ENCODE measurements at regions not wholly inside any gene's neighbourhood (a gene's known extent, or its start where the extent isn't known, plus 50 kb on each side); places are given as distances from the start of the nearest gene placed in this dataset.

DNA sequence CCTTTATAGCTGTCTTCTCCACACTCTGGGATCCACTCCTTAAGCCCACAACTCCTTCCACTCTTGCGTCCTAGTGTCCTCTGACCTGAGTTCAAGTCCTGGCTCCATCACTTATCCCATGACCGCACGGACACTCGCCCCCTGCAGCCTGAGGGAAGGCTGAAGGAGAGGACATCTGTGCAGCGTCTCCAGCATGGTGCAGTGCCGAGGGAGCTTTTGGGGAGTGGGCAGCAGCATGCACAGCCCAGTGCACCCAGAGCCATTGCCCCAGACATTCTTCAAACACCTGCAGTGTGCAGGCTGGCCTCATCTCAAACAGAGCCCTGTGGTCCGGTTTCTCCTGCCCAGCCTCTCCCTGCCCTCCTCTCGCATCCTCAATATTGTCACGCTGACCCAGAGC lies 317.1 kb upstream of the ZMIZ1 start:
- no peak for ATAC-seq (ENCODE audit: low read depth in 2 of 2)
- no peak overlapping the region for H3K4me3 Mint-ChIP-seq
- H3K36me3 Mint-ChIP-seq: no peaks in the 10 kb centered on the region
- peaks cover 42 to 69% (median 55%) of the 10 kb centered on the region in 3 donors for H3K27me3 Mint-ChIP-seq
- no peak for DNase-seq
- peaks cover 0 to 4% (median 0%) of the 10 kb centered on the region in 3 donors for H3K4me1 Mint-ChIP-seq
- H3K27ac Mint-ChIP-seq: no peak overlapping the region
- H3K9me3 Mint-ChIP-seq: peaks cover 0 to 4% (median 0%) of the 10 kb centered on the region in 7 donors

DNA sequence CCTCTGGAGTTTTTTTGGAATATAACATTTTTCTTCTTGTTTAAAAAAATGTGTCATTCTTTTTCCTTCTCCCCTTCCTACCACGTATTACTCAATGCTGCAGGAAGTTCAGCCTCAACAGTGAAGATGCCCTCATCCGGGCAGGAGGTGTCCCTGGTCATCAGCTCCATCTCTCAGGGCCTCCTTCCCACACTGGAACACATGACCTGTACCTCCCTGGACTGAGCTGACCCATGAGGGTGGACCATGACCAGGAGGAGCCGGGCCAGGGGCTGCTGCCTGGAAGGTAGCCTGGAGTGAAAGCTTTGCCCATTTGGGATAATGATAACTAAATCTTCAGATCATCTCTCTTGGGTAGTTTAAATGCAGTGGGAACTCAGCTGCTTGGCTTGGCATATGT lies 316.5 kb upstream of the ZMIZ1 start:
- H3K4me3 Mint-ChIP-seq: no peak overlapping the region
- H3K4me1 Mint-ChIP-seq: peaks cover 0 to 4% (median 0%) of the 10 kb centered on the region in 3 donors
- no peak overlapping the region for H3K27ac Mint-ChIP-seq
- ATAC-seq (ENCODE audit: low read depth in 2 of 2) (no peak), DNase-seq (no peak)
- peaks cover 0 to 4% (median 0%) of the 10 kb centered on the region in 7 donors for H3K9me3 Mint-ChIP-seq
- H3K36me3 Mint-ChIP-seq: no peaks in the 10 kb centered on the region
- peaks cover 37 to 69% (median 55%) of the 10 kb centered on the region in 3 donors for H3K27me3 Mint-ChIP-seq

DNA sequence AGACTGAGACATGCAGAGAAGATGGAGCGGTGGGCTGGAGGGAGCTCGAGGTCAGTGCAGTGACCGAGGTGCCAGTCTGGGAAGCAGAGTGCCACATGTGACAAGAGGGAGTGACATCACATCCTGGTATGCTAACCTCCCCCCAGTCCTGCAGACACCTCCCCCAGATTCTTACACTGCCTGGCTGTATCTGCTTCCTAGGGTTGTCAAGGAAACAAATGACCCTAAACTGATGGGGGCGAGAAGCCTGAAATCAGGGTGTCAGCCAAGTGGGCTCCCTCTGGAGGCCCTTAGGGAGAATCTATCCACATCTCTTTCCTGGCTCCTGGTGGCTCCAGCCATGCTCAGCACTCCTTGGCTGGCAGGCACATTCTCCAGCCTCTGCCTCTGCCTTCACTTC lies 316.1 kb upstream of the ZMIZ1 start:
- Mint-ChIP-seq H3K27ac (no peak overlapping the region), H3K27me3 (peaks cover 37 to 67% (median 55%) of the 10 kb centered on the region in 3 donors), H3K9me3 (peaks cover 0 to 4% (median 0%) of the 10 kb centered on the region in 7 donors), H3K4me3 (no peak overlapping the region), H3K36me3 (no peaks in the 10 kb centered on the region), H3K4me1 (peaks cover 0 to 4% (median 0%) of the 10 kb centered on the region in 3 donors)
- ATAC-seq (ENCODE audit: low read depth in 2 of 2): no peak
- DNase-seq: no peak

DNA sequence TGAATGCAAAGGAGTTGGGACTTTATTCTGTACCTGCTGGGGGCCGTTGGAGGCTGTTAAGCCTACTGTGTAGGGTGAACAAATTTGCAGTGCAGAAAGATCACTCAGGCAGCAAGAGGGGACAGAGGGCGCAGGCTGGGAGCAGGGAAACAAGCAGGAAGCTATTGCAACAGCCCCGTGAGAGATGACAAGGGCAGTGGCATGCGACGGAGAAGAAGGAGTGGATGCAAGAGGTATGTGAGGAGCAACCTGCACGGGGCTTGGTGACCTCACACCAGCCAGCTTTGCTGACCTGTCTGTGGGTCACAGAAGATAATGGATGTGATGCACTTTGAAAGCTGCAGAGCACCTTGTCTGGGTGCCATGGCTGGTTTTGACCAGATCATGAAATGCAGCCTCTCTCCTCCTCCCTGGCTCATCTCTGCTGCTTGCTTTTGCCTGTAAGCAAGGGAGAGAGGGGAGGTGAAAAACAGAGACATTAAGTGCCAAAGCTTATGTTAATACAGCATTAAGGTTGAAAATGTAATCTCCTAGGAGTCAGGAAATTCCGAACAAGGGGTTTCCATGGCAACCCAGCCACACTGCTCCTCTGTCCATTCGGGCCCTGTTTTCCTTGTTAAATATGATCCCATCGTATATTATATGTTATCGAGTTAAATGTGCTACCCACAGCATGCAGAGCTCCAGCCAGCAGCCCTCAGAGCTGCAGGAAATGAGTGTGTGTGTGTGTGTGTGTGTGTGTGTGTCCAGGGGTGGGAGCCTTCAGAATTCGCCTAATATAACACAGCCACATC lies 314.3 kb upstream of the ZMIZ1 start:
- Mint-ChIP-seq H3K9me3 (no peaks in the 10 kb centered on the region), H3K4me1 (peaks cover 0 to 4% (median 0%) of the 10 kb centered on the region in 3 donors), H3K27me3 (peaks cover 28 to 72% (median 54%) of the 10 kb centered on the region in 3 donors), H3K36me3 (no peaks in the 10 kb centered on the region), H3K4me3 (no peak overlapping the region), H3K27ac (peak overlapping the region in 1 of 6 donors; percentile 49)
- DNase-seq: no peak
- ATAC-seq (ENCODE audit: low read depth in 2 of 2): no peak

DNA sequence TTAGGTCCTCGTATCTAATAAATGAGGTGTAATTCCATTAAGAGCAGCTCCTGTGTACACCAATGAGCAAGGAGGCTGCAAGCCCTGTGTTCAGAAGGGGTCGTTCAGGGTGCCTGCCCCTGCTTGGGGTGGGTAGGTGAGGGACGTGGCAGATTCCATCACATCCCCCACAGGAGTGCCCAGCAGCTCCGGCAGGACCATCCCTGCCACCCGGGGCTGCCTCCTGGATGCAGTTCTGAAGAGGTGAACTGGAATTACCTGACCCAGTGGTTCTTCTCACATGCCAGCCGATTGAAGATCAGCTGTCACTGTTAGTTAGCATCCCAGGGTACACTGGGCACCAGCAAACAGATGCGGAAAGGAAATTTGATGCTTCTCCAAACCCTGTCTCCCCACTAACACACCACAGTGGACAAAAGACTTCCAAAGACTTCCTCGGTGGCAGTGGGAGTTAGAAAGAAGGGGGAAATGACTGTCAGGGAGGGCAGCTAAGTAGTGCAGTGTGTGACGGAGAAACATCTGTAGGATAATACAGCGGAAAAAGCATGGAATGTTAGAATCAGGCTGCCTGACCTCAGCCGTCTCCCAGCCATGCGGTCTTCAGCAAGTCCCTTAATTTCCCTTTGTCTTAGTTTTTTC lies 313.6 kb upstream of the ZMIZ1 start:
- Mint-ChIP-seq H3K9me3 (no peaks in the 10 kb centered on the region), H3K27ac (no peak overlapping the region), H3K36me3 (no peaks in the 10 kb centered on the region), H3K27me3 (peaks cover 28 to 77% (median 60%) of the 10 kb centered on the region in 3 donors), H3K4me3 (peak overlapping the region in 1 of 8 donors; percentile 42), H3K4me1 (peaks cover 0 to 4% (median 0%) of the 10 kb centered on the region in 3 donors)
- ATAC-seq (ENCODE audit: low read depth in 2 of 2): no peak
- DNase-seq: no peak

DNA sequence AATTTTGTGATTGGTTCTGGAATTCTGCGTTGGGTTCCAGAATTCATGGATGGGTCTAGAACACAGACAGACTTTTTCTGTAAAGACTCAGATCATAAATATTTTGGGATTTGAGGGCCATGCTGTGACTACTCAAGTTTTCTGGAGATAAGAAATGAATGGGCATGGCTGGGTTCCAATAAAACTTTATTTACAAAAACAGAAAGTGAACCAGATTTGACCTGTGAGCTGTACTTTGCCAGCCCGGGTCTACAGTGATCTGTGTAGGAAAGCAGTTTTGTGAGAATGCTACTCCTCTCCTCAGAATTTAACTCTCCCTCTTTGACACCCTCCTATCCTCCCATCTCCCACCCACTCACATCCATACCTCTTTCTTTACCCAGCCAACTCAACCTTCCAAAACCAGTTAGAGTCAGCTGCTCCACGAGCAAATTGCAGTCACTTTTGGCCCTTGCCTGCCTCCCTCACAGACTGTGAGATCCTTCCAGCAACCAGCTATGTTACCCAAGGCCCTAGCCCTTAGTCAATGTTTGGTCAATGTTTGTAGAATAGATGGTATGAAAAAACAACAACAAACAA lies 312.8 kb upstream of the ZMIZ1 start:
- H3K4me3 Mint-ChIP-seq: no peak overlapping the region
- peaks cover 28 to 84% (median 63%) of the 10 kb centered on the region in 3 donors for H3K27me3 Mint-ChIP-seq
- ATAC-seq (ENCODE audit: low read depth in 2 of 2) (no peak), DNase-seq (no peak)
- no peaks in the 10 kb centered on the region for H3K9me3 Mint-ChIP-seq
- peaks cover 0 to 4% (median 0%) of the 10 kb centered on the region in 3 donors for H3K4me1 Mint-ChIP-seq
- no peaks in the 10 kb centered on the region for H3K36me3 Mint-ChIP-seq
- peak overlapping the region in 1 of 6 donors; percentile 49 for H3K27ac Mint-ChIP-seq

DNA sequence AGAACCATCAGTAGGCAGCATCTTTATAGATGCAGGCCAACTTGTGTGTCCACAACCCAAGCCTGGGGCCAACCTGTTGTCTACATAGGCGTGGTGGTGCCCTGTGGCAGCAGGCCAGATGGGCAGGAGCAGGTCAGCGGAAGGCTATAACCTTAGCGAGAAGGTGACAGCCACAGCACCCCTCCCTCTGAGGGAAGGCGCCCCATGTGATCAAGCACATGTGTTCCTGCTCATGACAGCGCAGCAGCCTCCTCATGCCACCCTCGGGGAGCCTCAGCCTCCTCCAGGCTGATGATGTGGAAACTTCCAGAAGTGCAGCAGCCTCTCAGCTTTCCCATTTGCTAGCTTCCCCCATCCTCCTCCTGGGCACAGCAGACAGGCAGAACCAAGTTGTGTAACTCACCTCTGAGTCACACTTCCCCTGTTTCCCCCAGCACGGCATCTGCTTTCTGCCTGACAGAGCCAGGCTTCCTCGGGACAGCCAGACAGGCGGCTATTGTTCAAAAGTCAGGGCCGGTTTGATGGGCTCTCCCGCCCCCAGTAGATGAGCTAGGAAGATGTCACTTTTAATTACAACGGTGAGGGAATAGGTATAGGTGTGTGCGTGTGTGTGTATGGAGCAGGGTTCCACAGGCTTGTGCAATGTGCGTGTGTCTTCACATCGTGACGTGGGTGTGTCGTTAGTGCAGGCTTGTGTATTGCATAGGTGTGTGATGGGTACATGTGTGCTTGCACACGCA lies 312.0 kb upstream of the ZMIZ1 start:
- Mint-ChIP-seq H3K36me3 (no peaks in the 10 kb centered on the region), H3K27ac (no peak overlapping the region), H3K4me3 (peak overlapping the region in 1 of 8 donors; percentile 48), H3K27me3 (peaks cover 28 to 82% (median 55%) of the 10 kb centered on the region in 3 donors), H3K4me1 (peaks cover 0 to 4% (median 0%) of the 10 kb centered on the region in 3 donors), H3K9me3 (no peaks in the 10 kb centered on the region)
- no peak for ATAC-seq (ENCODE audit: low read depth in 2 of 2)
- DNase-seq: no peak

DNA sequence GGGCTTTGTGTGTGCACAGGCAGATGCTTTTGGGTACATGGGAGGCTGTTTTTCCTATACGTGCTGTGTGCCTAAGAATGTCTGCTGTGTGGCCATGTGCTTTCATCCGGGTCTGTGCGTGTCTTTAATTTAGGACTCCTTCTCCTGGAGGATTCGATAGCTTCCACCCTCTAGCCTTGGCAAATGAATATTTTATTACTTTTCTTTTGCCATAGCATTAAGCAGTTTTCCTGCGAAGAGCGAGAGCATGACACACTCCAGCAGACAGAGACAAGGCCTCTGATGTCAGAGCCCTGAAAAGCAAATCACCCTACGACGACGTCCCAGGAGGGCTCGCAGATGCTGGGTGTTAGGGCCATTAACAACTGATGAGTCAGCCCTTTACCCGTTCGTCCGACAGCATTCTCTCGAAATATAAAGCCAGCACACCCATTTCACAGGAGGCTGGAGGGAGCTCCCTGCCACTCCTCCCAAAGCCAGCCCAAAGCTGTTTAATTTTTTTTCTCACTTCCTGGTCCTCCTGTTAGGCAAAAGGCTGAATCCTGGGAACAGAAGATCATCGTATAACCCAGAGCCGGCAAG lies 311.3 kb upstream of the ZMIZ1 start:
- no peaks in the 10 kb centered on the region for H3K36me3 Mint-ChIP-seq

DNA sequence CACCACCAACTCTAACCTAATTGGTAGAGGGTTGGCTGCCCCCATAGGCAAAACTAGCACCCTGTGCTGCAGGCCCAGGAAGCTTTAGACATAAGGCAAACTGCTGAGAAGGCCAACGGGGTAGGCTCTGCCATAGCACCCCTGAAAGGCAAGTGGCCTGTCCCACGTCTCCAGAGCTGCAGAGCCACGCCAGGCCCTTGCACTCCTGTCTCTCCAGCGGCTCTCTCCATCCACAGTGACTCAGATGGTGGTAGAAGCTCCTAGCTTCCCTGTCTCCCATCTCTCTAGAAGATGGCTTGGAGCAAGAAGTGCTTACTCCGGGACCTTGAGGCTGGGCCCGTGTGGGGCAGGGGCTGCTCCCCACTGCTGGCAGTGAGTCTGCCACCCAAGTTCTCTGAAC lies 310.6 kb upstream of the ZMIZ1 start:
- H3K27ac Mint-ChIP-seq: no peak overlapping the region
- H3K27me3 Mint-ChIP-seq: peaks cover 18 to 75% (median 41%) of the 10 kb centered on the region in 3 donors
- no peak overlapping the region for H3K4me3 Mint-ChIP-seq
- peaks cover 0 to 4% (median 0%) of the 10 kb centered on the region in 3 donors for H3K4me1 Mint-ChIP-seq
- no peak for ATAC-seq (ENCODE audit: low read depth in 2 of 2)
- no peaks in the 10 kb centered on the region for H3K9me3 Mint-ChIP-seq
- no peaks in the 10 kb centered on the region for H3K36me3 Mint-ChIP-seq
- DNase-seq: no peak

More for the DNA sequence above, 311.3 kb upstream of the ZMIZ1 start:
- Mint-ChIP-seq H3K27me3 (peaks cover 25 to 75% (median 49%) of the 10 kb centered on the region in 3 donors), H3K4me3 (peak overlapping the region in 1 of 8 donors; percentile 48), H3K4me1 (peaks cover 0 to 4% (median 0%) of the 10 kb centered on the region in 3 donors), H3K9me3 (no peaks in the 10 kb centered on the region), H3K27ac (no peak overlapping the region)
- no peak for ATAC-seq (ENCODE audit: low read depth in 2 of 2)
- DNase-seq: no peak

DNA sequence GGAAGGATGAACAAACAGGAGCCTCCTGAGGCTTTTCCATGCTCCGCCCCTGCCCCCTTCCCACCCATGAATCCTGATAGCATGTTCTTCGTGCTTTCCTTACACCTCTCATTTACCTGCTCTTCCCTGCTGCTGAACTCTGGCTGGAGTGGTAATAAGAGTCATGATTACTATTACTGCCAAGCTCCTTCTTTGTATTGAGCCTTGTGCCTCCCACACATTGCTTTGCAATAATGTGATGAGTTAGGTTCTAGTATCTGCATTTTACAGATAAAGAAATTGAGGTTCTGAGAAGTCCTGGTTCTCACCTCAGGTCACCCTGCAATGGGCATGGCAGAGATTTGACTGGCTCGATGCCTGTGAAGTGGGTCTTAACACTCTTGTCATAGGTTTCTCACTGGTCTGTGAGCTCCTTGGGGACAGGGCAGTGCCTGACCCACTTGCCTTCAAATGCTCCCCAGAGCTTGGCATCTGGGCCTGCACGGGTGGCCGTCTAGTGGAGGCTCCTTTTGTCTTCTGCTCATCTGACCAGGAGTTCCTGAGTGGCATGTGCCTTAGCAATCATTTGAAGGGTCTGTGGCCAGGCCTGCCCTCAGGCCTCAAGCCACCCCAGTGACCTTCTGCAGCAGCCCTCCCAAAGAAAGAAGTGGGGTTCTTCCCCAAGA lies 309.2 kb upstream of the ZMIZ1 start:
- no peaks in the 10 kb centered on the region for H3K36me3 Mint-ChIP-seq
- no peaks in the 10 kb centered on the region for H3K9me3 Mint-ChIP-seq
- no peak overlapping the region for H3K27ac Mint-ChIP-seq
- peaks cover 5 to 65% (median 29%) of the 10 kb centered on the region in 3 donors for H3K27me3 Mint-ChIP-seq
- ATAC-seq (ENCODE audit: low read depth in 2 of 2): no peak
- H3K4me1 Mint-ChIP-seq: no peaks in the 10 kb centered on the region
- DNase-seq: no peak
- H3K4me3 Mint-ChIP-seq: no peak overlapping the region

DNA sequence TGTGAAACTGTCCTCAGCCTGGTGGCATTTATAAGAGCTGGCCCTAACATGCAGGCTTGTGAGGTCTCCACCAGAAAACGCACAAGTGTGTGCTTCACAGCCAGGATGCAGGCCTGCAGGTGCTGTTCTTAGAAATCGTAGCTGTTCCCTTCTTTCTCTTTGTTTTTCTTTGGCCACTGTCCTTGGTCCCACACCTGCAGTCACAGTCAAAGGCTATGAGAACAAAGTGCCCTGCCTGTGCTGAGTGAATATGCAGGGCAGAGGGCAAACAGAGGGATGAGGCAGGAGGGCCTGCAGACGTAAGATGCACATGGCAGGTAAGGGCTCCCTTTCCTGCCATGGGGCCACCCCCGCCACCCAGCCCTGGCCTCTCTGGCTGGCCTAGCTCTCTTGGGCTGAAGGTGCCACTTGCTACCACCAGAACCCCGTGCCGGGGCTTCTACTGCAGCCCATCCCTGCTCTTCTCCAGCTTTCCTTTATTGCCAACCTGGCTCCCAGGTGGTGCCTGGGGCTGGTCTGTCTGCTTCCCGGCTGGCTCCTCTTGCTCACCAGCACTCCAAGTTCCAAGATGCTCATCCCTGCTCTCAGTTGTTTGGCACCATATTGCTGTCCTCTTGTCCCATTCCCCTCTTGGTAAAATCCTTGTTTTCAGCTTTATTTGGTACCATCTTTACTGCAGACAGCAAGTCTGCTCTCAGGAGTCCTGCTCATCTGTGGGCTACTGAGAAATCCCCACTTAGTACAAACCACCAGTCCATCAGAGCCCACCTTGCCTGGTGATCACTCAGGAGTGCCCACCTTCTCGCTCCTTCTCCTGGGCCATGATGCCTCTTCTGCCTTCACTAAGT lies 308.1 kb upstream of the ZMIZ1 start:
- H3K27ac Mint-ChIP-seq: no peak overlapping the region
- no peaks in the 10 kb centered on the region for H3K36me3 Mint-ChIP-seq
- DNase-seq (no peak), ATAC-seq (ENCODE audit: low read depth in 2 of 2) (no peak)
- H3K4me3 Mint-ChIP-seq: no peak overlapping the region
- H3K4me1 Mint-ChIP-seq: no peaks in the 10 kb centered on the region
- H3K9me3 Mint-ChIP-seq: no peaks in the 10 kb centered on the region
- peaks cover 5 to 65% (median 29%) of the 10 kb centered on the region in 3 donors for H3K27me3 Mint-ChIP-seq

DNA sequence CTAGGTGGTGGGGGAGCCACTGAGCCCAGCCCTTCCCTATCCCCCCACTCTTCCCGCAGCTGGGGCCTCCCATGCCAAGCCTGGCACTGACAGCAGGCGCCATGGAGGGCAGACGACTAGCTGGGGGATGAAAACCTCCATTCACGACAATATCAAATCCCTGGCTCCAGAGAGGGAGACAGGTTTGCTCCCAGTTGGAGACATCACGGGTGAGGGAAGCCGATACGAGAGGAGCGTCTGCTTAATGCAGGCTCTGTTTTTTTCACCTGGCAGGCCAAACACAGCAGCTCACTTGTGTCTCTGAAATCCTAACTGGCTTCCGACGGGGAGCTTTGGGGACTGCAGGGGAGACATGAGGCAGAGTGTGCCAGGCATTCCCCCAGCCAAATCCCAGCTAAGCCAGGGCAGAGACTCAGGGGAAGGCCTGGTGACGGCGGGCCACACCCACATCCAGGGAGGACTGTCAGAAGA lies 307.4 kb upstream of the ZMIZ1 start:
- H3K27me3 Mint-ChIP-seq: peaks cover 1 to 59% (median 23%) of the 10 kb centered on the region in 3 donors
- H3K36me3 Mint-ChIP-seq: no peaks in the 10 kb centered on the region
- ATAC-seq (ENCODE audit: low read depth in 2 of 2) (no peak), DNase-seq (no peak)
- no peak overlapping the region for H3K27ac Mint-ChIP-seq
- no peaks in the 10 kb centered on the region for H3K9me3 Mint-ChIP-seq
- H3K4me1 Mint-ChIP-seq: no peaks in the 10 kb centered on the region
- peak overlapping the region in 1 of 8 donors; percentile 42 for H3K4me3 Mint-ChIP-seq

Measured in naive B cell (primary cell).